ENCODE measurements at regions not wholly inside any gene's neighbourhood (a gene's known extent, or its start where the extent isn't known, plus 50 kb on each side); places are given as distances from the start of the nearest gene placed in this dataset.
"Not testable (repeated sequence)": the region's sequence is repeated elsewhere in the genome, so short reads cannot be mapped to it uniquely, and the experiment has no call there.

GRCh38 chr6:109875973-109876372 lies 102.1 kb upstream of the GPR6 start:
- ATAC-seq (no peak), DNase-seq (ENCODE audit: missing footprints) (no peak)
- intact Hi-C loops (cut with DNase I), result no loop called here

GRCh38 chr6:109877028-109878004 lies 100.8 kb upstream of the GPR6 start:
- no peak for ATAC-seq
- intact Hi-C loops (cut with DNase I), result no loop called here
- DNase-seq (ENCODE audit: missing footprints), result no peak

DNA sequence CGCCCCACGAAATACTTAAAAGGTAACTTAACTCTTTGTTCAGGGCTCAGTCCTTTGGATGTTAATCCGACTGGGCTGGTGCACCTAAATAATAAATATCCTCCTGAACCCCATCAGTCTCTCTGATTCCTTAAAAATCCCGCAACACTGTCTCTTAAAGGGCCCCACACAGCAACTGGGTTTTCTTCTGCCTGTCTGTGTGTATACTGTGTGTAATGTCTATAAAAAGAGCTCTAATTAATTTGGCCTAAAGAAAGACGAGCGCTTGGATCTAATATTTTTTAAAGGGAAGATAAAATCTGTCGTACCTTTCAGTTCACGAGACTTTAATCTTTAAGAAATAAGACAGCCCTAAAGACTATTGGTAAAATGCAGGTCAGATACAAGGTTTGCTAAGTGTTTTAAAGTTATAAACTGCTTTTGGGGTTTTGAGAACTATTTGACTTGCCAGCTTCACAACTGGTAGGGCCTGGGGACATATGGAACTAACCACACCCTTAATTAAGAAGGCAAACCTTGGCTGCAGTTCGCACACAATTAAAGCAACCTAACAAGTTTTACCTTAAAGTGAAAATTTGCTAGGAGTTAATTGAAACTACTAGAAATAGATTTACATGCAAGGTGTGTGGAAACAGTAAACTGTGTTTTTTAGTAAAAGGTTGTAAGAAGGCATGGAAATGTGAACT lies 100.0 kb upstream of the GPR6 start:
- intact Hi-C loops (cut with DNase I), result not testable (repeated sequence)

GRCh38 chr6:109879081-109879480 lies 99.0 kb upstream of the GPR6 start:
- DNase-seq (ENCODE audit: missing footprints); ATAC-seq; intact Hi-C loops (cut with DNase I): not testable (repeated sequence)

More for the DNA sequence above, 100.0 kb upstream of the GPR6 start:
- not testable (repeated sequence) for DNase-seq (ENCODE audit: missing footprints); ATAC-seq

- intact Hi-C loops (cut with DNase I), result no loop called here
- ATAC-seq (no peak), DNase-seq (ENCODE audit: missing footprints) (no peak)
These were observed 98.6 kb upstream of the GPR6 start for GRCh38 chr6:109879521-109879920.

DNA sequence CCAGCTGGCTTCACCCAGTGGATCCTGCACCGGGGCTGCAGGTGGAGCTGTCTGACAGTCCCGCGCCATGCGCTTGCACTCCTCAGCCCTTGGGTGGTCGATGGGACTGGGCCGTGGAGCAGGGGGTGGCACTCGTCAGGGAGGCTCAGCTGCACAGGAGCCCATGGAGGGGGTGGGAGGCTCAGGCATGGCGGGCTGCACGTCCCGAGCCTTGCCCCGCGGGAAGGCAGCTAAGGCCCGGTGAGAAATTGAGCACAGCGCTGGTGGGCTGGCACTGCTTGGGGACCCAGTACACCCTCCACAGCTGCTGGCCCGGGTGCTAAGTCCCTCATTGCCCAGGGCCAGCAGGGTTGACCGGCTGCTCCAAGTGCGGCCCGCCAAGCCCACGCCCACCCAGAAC lies 97.0 kb upstream of the GPR6 start:
- intact Hi-C loops (cut with DNase I); DNase-seq (ENCODE audit: missing footprints); ATAC-seq: not testable (repeated sequence)

DNA sequence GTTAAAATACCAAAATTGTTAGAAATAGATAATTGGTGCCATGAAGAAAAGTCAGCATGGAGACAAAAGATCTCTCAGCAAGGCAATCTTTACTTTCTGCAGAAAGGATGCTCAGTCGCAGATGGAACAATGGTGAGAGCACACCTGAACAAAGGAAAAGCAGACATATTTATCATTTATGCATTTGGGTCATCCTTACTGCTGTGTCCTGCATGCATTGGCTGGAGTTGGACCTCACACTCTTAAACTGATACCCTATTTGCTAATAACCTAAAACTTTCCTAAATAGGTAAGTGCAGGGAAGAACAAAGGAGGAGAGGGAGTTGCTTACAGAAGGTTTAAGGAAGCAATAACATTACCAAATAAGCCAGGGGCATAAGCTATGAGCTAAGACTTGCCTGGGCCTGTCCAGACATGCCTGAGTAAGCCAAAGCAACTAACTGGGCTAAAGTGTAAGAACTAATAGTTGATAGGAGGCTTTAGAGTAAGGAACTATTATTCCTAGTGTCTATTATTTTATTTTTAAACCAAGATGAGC lies 96.1 kb upstream of the GPR6 start:
- ATAC-seq; DNase-seq (ENCODE audit: missing footprints); intact Hi-C loops (cut with DNase I): not testable (repeated sequence)

DNA sequence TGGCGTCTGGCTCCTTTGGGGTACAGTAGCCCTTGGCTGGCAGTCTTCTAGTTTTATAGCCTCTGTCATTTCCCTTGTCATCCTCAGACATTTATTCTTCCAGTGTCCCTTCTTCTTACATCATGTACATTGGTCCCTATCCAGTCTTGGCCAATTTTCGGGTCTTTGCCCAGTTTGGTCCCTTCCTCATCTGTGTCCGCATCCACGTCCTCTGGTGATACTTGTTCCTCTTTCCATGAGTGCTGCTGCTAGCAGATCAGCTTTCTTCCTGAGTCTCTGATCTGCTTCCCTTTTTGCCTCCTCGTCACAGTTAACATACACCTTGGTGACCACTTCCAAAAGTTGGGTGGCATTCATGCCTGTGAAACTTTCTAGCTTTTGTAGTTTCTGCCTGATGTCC lies 86.2 kb upstream of the GPR6 start:
- no peak for ATAC-seq
- intact Hi-C loops (cut with DNase I), result no loop called here
- no peak for DNase-seq (ENCODE audit: missing footprints)

GRCh38 chr6:109892451-109893435 lies 85.4 kb upstream of the GPR6 start:
- intact Hi-C loops (cut with DNase I), result no loop called here
- ATAC-seq (no peak), DNase-seq (ENCODE audit: missing footprints) (no peak)

DNA sequence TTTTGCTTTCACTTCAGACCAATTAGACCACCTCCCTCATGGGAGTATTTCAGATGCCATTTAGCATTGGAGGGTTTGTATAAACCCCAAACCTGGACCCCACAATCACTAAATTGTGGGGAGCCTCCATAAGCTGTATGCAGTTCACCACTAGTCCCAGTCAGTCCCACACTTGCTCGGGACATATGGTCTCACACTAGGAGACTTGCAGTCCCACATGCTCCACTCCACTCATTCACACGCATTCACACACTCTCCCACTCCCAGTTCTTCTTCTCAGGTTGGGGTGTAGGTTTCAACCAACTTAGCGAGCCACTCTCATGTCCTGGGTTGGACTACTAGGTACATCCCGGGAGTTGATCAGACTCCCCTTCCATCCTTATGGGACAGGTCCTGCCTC lies 84.5 kb upstream of the GPR6 start:
- DNase-seq (ENCODE audit: missing footprints) (no peak), ATAC-seq (no peak)
- intact Hi-C loops (cut with DNase I), result no loop called here

DNA sequence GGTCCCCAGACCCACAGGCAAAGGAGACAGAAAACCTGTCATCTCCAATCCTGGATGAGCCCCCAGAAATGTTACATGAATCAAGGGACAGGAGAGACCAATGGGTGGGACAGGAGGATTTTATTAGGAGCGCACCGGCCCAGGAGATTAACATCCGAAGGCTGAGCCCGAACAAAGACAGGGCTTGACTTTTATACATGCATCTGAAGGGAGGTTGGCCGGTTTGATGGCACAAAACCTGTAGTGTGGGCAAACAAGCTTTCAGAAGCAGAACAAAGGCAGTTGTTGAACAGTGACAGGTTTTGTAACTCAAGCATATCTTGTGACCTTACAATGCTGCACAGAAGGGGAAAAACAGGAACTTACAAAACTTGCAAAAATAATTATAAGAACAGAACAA lies 83.9 kb upstream of the GPR6 start:
- intact Hi-C loops (cut with DNase I), result no loop called here
- DNase-seq (ENCODE audit: missing footprints), result peak; percentile 52
- peak; percentile 20 for ATAC-seq

GRCh38 chr6:109896341-109896740 lies 81.8 kb upstream of the GPR6 start:
- ATAC-seq, result no peak
- no peak for DNase-seq (ENCODE audit: missing footprints)
- intact Hi-C loops (cut with DNase I), result no loop called here

- no peak for DNase-seq (ENCODE audit: missing footprints)
- no peak for ATAC-seq
- intact Hi-C loops (cut with DNase I), result no loop called here
These were observed 81.1 kb upstream of the GPR6 start for GRCh38 chr6:109897025-109897424.

DNA sequence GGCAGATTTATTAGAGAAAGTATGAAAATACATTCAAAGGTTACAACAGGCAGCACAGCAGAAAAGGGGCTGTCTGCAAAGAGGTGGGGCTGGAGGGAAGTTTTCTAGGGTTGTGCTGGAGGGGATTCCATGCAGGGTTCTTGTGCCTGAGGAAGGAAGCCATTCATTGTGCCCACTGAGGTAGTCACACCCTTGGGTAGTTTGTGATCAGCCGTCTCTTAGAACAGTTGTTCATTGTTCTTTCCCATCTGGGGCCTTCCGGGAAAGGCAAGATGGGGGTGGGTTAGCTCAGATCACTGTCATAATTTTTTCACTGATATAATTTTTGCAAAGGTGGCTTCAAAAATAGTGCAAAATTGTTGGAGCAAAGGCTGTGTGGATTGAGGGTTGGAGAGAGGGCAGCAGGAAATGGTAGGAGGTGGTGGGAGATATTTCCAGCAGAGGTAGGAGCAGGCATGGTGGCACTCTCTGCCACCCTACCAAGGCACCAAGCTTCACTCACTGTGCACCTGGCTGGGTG lies 80.5 kb upstream of the GPR6 start:
- intact Hi-C loops (cut with DNase I), result no loop called here
- no peak for ATAC-seq
- no peak for DNase-seq (ENCODE audit: missing footprints)

- intact Hi-C loops (cut with DNase I), result no loop called here
- no peak for DNase-seq (ENCODE audit: missing footprints)
- ATAC-seq, result no peak
These were observed 76.1 kb upstream of the GPR6 start for GRCh38 chr6:109901976-109902375.

DNA sequence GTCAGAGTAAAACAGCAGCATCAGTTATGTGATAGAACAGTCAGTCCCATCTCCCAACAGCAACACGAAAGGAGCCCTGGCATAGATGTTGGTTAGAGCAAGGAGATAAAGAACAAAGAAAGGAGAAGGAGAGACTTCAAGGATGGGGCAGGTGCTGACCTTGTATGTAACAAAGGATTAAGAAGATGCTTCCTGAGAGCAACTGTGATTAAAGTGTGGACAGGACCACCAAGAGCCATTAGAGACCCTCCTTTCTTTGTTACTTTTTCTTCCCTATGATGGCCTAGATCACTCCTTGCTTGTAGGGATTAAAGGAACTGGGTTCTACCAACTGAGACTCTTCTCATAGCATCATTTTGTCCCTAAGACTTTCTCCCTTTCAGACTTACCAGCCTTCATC lies 75.2 kb upstream of the GPR6 start:
- intact Hi-C loops (cut with DNase I), result no loop called here
- no peak for ATAC-seq
- DNase-seq (ENCODE audit: missing footprints), result no peak

DNA sequence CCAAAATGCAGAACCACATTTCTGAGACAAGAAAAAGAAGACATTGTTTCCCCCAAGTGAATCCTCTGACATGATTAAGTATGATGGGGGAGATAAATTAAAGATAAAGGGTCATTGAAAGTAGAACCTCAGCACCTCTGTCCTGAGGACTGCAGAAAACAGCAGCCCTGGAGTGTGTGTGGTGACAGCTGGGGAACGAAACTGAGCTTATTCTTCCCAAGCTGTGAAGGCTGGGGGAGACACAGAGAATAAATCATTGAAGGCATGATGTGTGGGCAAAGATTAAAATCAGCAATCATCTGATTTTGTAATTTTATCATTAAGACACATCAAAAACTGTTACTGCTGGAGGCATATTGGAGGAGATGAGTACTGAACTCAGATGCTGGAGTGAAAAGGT lies 67.5 kb upstream of the GPR6 start:
- intact Hi-C loops (cut with DNase I), result no loop called here
- no peak for ATAC-seq
- no peak for DNase-seq (ENCODE audit: missing footprints)

DNA sequence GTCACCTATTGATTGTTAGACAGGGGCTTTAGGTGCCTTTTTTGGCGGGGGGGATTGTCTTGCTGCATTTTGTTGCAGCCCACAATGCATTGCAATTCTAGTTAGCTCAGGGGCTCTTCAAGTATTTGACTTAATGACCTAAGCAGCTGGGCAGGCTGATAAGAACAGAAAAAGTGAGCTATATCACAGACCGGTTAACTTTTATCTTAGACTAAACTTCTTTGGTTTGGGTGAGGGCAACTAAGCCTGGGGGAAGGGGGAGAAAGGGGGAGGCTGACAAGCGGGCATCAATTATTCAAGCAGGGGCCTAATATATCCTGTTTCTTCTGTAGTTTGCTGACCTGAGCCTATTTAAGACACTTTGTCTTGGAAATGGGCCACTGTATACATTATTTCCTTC lies 66.0 kb upstream of the GPR6 start:
- ATAC-seq (no peak), DNase-seq (ENCODE audit: missing footprints) (no peak)
- intact Hi-C loops (cut with DNase I), result no loop called here
